ENCODE measurements at regions not wholly inside any gene's neighbourhood (a gene's known extent, or its start where the extent isn't known, plus 50 kb on each side); places are given as distances from the start of the nearest gene placed in this dataset.

DNA sequence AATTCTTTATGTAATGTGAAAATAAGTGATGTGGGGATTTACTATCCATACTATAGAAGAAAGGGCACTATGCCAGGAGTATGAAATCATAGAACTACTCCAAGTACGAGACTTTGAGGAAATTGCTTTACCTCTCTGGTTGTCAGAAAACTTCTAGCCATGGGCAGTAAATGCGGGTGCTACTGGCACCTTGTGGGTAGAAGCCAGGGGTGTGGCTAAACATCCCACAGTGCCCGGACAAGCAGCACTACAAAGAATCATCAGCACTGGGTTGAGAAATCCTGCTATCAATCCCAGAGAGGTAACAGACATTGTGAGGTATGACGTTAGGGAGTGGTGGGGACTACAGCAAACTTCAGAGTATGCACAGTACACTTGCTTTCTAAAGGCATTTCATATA is 453.5 kb upstream of the TNP1 start:
- DNase-seq (ENCODE audit: low read depth, low spot score), result no peak
- in situ Hi-C loops (cut with HindIII; ENCODE audit: low sequenced_read_pairs), result no loop called here
- TF ChIP-seq, protein P1, sequence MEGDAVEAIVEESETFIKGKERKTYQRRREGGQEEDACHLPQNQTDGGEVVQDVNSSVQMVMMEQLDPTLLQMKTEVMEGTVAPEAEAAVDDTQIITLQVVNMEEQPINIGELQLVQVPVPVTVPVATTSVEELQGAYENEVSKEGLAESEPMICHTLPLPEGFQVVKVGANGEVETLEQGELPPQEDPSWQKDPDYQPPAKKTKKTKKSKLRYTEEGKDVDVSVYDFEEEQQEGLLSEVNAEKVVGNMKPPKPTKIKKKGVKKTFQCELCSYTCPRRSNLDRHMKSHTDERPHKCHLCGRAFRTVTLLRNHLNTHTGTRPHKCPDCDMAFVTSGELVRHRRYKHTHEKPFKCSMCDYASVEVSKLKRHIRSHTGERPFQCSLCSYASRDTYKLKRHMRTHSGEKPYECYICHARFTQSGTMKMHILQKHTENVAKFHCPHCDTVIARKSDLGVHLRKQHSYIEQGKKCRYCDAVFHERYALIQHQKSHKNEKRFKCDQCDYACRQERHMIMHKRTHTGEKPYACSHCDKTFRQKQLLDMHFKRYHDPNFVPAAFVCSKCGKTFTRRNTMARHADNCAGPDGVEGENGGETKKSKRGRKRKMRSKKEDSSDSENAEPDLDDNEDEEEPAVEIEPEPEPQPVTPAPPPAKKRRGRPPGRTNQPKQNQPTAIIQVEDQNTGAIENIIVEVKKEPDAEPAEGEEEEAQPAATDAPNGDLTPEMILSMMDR (IDR thresholded peaks at IDR 0.05; ENCODE audit: low read depth, low read length), result no peak
- H3K4me3 ChIP-seq (ENCODE audit: low read depth, low read length), result no peak overlapping the region

DNA sequence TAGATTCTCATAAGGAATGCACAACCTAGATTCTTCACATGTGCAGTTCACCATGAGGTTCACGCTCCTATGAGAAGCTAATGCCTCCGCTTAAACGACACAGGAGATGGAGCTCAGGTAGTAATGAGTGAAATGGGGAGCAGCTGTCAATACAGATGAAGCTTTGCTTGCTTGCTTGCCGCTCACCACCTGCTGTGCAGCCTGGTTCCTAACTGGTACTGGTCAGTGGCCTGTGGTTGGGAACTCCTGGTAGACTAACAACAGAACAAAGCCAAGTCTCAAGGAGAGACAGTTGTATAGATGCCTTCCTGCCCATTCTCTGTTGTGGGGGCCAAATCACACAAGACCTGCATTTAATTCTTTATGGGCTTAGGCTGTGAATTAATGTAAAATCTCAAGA is 449.2 kb upstream of the TNP1 start:
- TF ChIP-seq, protein P1 (IDR thresholded peaks at IDR 0.05; ENCODE audit: low read depth, low read length), result no peak
- DNase-seq (ENCODE audit: low read depth, low spot score), result no peak
- H3K4me3 ChIP-seq (ENCODE audit: low read depth, low read length), result no peak overlapping the region
- in situ Hi-C loops (cut with HindIII; ENCODE audit: low sequenced_read_pairs), result no loop called here

DNA sequence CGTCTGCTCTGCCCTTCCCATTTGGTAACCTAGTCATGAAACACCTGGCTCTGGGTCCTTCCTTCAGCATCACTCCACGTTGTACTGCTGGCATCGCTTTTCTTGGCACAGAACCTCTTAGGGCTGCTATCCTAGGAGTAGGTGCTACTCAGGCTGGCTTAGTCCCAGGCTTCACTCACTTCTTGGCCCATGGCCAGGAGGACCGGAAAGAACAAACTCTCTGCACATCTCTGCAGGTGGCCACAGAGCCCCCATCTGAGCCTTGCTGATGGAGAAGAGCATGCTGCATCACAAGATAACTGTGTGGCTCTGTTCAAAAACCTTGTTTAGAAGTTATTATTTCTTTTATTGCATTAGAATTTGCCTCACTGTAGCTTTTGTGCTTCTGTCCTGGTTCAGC is 447.2 kb upstream of the TNP1 start:
- TF ChIP-seq, protein P1 (IDR thresholded peaks at IDR 0.05; ENCODE audit: low read depth, low read length), result no peak
- in situ Hi-C loops (cut with HindIII; ENCODE audit: low sequenced_read_pairs), result no loop called here
- no peak for DNase-seq (ENCODE audit: low read depth, low spot score)
- H3K4me3 ChIP-seq (ENCODE audit: low read depth, low read length), result no peak overlapping the region

DNA sequence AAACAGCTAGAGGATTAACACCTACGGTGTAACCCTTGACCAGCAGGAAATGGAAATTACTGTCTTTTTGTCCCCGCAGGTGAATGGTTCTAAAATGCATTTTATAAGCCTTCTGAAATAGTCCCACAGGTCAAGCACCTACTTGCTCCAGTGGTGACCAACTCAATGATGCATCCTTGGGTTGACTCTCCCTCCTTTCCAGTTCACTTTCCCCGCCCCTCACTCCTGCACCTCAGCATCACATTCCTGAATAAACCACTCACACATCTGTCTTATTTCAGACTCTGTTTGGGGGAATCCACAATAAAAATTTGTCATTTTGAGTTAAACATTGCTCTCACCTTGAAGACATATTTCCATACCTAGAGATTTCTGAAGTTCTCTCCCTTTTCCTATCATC is 446.0 kb upstream of the TNP1 start:
- TF ChIP-seq, protein P1 (IDR thresholded peaks at IDR 0.05; ENCODE audit: low read depth, low read length), result no peak
- no peak overlapping the region for H3K4me3 ChIP-seq (ENCODE audit: low read depth, low read length)
- in situ Hi-C loops (cut with HindIII; ENCODE audit: low sequenced_read_pairs), result no loop called here
- no peak for DNase-seq (ENCODE audit: low read depth, low spot score)

DNA sequence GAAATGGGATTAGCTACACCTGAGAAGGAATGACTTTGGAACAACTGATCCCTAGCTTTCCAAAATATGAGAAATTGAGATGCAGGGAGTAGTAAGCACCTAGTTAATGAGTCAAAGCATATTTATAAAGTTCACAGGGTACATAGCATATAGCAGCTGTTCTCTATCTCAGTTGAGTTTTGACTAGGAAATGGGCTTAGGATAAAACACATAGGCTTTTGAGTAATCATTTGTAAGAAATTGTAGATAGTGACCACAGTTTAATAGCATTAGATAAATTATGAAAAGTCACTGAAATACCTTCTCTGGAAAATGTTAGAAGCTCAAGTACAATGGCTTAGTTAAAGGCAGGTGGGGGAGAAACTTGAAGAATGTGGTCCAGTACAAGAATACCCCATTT is 444.7 kb upstream of the TNP1 start:
- in situ Hi-C loops (cut with HindIII; ENCODE audit: low sequenced_read_pairs), result no loop called here
- no peak overlapping the region for H3K4me3 ChIP-seq (ENCODE audit: low read depth, low read length)
- TF ChIP-seq, protein P1 (IDR thresholded peaks at IDR 0.05; ENCODE audit: low read depth, low read length), result no peak
- no peak for DNase-seq (ENCODE audit: low read depth, low spot score)

DNA sequence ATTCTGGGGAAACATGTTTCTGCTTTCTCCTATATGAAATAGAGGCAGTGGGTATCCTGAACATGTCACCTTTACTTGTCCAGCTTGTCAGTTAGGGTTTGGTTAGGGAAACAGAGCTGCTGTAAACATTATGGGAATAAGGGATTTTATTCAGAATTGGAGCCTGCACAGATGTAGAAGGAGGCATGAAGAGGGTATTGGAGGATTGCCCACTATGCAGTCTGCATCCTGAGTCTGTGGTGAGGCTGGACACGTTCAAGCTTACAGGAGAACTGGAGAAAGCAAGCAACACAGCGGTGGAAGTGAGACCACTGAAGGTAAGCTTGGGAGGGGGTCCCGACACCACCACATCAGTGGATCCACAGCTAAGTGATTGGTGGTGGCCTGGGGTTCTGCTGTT is 443.0 kb upstream of the TNP1 start:
- in situ Hi-C loops (cut with HindIII; ENCODE audit: low sequenced_read_pairs), result no loop called here
- no peak for DNase-seq (ENCODE audit: low read depth, low spot score)
- H3K4me3 ChIP-seq (ENCODE audit: low read depth, low read length), result no peak overlapping the region
- TF ChIP-seq, protein P1 (IDR thresholded peaks at IDR 0.05; ENCODE audit: low read depth, low read length), result no peak

Measured in astrocyte of the spinal cord (primary cell).